ENCODE measurements at regions not wholly inside any gene's neighbourhood (a gene's known extent, or its start where the extent isn't known, plus 50 kb on each side); places are given as distances from the start of the nearest gene placed in this dataset.

- no peak for TF ChIP-seq CTCF (conservative IDR thresholded peaks at IDR 0.05; ENCODE audit: low read length)
- TF ChIP-seq EZH2phosphoT487 (IDR thresholded peaks at IDR 0.05; ENCODE audit: borderline replicate concordance): no peak
Measured at GRCh38 chr16:51349626-51350025, 198.6 kb upstream of the SALL1 start.
